ENCODE measurements at regions not wholly inside any gene's neighbourhood (a gene's known extent, or its start where the extent isn't known, plus 50 kb on each side); places are given as distances from the start of the nearest gene placed in this dataset.

DNA sequence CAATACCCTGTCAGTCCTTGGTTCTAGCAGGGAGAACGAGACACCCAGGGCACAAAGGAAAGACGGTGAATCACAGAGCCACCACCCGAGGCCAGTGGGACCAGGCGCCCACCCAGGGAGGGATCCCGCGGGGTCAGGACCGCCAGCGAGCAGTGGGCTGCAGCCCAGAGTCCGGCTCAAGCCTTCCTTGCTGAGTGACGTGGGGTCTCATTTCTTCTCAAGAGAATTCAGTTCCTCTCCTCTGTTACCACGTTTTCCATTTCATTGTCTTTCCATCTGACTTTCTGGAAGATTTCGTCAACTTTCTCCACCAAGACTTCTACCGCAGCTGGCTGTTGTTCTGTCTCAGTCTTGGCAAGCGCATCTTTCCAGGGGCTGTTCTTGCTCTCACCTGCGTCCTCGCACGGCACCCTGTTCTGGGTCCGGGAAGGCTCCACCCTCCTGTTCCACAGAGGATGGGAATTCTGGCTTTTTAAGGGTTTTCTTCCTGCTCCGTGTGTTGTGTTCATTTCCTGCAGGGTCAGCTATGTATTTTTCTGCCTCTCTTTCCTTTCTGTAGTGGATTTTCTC lies 248.6 kb downstream of the NDUFA10 start:
- 76% methylated on average over 19 of the region's 19 CpGs for WGBS
- peaks cover 2 to 15% (median 5%) of the 10 kb centered on the region in 4 donors for H3K9me3 ChIP-seq (ENCODE audit: control insufficient read depth in 4 of 4, low read length in 3 of 4)
- H3K27ac ChIP-seq (ENCODE audit: low read depth in 1 of 2, low read length in 2 of 2), result no peak overlapping the region
- no peaks in the 10 kb centered on the region for H3K27me3 ChIP-seq (ENCODE audit: control insufficient read depth in 4 of 4, insufficient read depth in 4 of 4, low read length in 3 of 4)
- H3K4me1 ChIP-seq (ENCODE audit: control insufficient read depth in 4 of 4, insufficient read depth in 4 of 4, low read length in 3 of 4), result no peaks in the 10 kb centered on the region
- TF ChIP-seq RXRA (IDR thresholded peaks at IDR 0.05) (no peak), FOXA2 (IDR thresholded peaks at IDR 0.05) (no peak), EGR1 (IDR thresholded peaks at IDR 0.05; ENCODE audit: low read depth in 2 of 2) (no peak), GABPA (IDR thresholded peaks at IDR 0.05 in 1 of 2, conservative IDR thresholded peaks at IDR 0.05 in 1 of 2) (no peak), RAD21 (IDR thresholded peaks at IDR 0.05) (no peak), SP1 (IDR thresholded peaks at IDR 0.05) (no peak), JUND (IDR thresholded peaks at IDR 0.05) (no peak), TAF1 (conservative IDR thresholded peaks at IDR 0.05) (no peak), HNF4A (conservative IDR thresholded peaks at IDR 0.05) (no peak)
- TF ChIP-seq, protein P1, sequence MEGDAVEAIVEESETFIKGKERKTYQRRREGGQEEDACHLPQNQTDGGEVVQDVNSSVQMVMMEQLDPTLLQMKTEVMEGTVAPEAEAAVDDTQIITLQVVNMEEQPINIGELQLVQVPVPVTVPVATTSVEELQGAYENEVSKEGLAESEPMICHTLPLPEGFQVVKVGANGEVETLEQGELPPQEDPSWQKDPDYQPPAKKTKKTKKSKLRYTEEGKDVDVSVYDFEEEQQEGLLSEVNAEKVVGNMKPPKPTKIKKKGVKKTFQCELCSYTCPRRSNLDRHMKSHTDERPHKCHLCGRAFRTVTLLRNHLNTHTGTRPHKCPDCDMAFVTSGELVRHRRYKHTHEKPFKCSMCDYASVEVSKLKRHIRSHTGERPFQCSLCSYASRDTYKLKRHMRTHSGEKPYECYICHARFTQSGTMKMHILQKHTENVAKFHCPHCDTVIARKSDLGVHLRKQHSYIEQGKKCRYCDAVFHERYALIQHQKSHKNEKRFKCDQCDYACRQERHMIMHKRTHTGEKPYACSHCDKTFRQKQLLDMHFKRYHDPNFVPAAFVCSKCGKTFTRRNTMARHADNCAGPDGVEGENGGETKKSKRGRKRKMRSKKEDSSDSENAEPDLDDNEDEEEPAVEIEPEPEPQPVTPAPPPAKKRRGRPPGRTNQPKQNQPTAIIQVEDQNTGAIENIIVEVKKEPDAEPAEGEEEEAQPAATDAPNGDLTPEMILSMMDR (IDR thresholded peaks at IDR 0.05; ENCODE audit: low read depth, low read length, missing input control), result no peak
- TF ChIP-seq, protein P2, sequence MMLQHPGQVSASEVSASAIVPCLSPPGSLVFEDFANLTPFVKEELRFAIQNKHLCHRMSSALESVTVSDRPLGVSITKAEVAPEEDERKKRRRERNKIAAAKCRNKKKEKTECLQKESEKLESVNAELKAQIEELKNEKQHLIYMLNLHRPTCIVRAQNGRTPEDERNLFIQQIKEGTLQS (IDR thresholded peaks at IDR 0.05), result no peak
- TF ChIP-seq, protein P3, sequence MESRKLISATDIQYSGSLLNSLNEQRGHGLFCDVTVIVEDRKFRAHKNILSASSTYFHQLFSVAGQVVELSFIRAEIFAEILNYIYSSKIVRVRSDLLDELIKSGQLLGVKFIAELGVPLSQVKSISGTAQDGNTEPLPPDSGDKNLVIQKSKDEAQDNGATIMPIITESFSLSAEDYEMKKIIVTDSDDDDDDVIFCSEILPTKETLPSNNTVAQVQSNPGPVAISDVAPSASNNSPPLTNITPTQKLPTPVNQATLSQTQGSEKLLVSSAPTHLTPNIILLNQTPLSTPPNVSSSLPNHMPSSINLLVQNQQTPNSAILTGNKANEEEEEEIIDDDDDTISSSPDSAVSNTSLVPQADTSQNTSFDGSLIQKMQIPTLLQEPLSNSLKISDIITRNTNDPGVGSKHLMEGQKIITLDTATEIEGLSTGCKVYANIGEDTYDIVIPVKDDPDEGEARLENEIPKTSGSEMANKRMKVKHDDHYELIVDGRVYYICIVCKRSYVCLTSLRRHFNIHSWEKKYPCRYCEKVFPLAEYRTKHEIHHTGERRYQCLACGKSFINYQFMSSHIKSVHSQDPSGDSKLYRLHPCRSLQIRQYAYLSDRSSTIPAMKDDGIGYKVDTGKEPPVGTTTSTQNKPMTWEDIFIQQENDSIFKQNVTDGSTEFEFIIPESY (IDR thresholded peaks at IDR 0.05), result no peak
- TF ChIP-seq, protein P4, sequence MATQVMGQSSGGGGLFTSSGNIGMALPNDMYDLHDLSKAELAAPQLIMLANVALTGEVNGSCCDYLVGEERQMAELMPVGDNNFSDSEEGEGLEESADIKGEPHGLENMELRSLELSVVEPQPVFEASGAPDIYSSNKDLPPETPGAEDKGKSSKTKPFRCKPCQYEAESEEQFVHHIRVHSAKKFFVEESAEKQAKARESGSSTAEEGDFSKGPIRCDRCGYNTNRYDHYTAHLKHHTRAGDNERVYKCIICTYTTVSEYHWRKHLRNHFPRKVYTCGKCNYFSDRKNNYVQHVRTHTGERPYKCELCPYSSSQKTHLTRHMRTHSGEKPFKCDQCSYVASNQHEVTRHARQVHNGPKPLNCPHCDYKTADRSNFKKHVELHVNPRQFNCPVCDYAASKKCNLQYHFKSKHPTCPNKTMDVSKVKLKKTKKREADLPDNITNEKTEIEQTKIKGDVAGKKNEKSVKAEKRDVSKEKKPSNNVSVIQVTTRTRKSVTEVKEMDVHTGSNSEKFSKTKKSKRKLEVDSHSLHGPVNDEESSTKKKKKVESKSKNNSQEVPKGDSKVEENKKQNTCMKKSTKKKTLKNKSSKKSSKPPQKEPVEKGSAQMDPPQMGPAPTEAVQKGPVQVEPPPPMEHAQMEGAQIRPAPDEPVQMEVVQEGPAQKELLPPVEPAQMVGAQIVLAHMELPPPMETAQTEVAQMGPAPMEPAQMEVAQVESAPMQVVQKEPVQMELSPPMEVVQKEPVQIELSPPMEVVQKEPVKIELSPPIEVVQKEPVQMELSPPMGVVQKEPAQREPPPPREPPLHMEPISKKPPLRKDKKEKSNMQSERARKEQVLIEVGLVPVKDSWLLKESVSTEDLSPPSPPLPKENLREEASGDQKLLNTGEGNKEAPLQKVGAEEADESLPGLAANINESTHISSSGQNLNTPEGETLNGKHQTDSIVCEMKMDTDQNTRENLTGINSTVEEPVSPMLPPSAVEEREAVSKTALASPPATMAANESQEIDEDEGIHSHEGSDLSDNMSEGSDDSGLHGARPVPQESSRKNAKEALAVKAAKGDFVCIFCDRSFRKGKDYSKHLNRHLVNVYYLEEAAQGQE (IDR thresholded peaks at IDR 0.05), result no peak
- no peaks in the 10 kb centered on the region for H3K36me3 ChIP-seq (ENCODE audit: control insufficient read depth in 4 of 4, insufficient read depth in 3 of 4, low read depth in 1 of 4, low read length in 3 of 4)
- no peak overlapping the region for H3K4me3 ChIP-seq (ENCODE audit: low read depth in 1 of 3, low read length in 3 of 3)
- H3K9ac ChIP-seq (ENCODE audit: low read depth in 1 of 2, low read length in 2 of 2), result no peak overlapping the region
- DNase-seq (ENCODE audit: low spot score), result no peak

DNA sequence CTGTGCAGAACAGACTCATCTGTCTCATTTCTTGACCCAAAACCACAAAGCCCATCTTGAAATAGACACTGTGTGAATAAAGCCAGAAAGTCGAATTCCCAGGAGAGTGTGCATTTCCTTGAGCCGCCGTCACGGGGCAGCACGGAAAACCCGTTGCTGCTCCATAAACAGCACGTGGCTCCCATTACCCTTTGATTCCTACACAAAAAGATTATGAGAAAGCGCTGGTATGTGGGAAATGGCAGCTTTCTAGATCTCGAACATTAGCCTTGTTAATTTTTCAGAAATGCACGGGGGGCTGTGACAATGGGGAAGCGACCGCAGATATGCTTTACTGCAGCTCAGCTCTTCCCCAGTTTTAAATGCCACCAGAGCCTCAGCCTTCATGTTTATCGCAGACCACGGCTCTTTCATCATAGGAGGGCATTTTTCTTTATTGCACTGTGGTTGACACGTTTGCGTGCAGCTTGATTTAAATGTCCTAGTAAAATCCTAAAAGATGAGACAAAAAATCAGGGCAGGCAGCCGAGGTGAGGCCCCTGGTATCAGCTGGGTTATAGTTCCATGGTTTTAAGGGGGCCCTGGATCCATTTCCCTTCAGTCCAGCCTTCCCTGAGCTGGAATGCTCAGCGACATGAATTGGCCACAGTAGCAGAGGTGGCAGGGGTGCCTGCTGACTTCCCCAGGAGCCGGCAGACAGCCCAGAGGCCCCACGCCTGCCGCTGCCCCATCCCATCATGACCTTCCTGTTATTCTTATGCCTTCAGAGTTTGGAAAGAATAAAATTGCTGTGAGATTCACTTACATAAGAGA lies 249.3 kb downstream of the NDUFA10 start:
- Histone ChIP-seq H3K27me3 (ENCODE audit: control insufficient read depth in 4 of 4, insufficient read depth in 4 of 4, low read length in 3 of 4) (no peaks in the 10 kb centered on the region), H3K9ac (ENCODE audit: low read depth in 1 of 2, low read length in 2 of 2) (no peak overlapping the region), H3K27ac (ENCODE audit: low read depth in 1 of 2, low read length in 2 of 2) (no peak overlapping the region), H3K9me3 (ENCODE audit: control insufficient read depth in 4 of 4, low read length in 3 of 4) (peaks cover 2 to 18% (median 7%) of the 10 kb centered on the region in 4 donors), H3K4me3 (ENCODE audit: low read depth in 1 of 3, low read length in 3 of 3) (no peak overlapping the region), H3K36me3 (ENCODE audit: control insufficient read depth in 4 of 4, insufficient read depth in 3 of 4, low read depth in 1 of 4, low read length in 3 of 4) (no peaks in the 10 kb centered on the region), H3K4me1 (ENCODE audit: control insufficient read depth in 4 of 4, insufficient read depth in 4 of 4, low read length in 3 of 4) (no peaks in the 10 kb centered on the region)
- no peak for TF ChIP-seq SP1 (IDR thresholded peaks at IDR 0.05)
- TF ChIP-seq HNF4A (conservative IDR thresholded peaks at IDR 0.05), result no peak
- no peak for TF ChIP-seq FOXA1 (IDR thresholded peaks at IDR 0.05)
- TF ChIP-seq YY1 (IDR thresholded peaks at IDR 0.05), result no peak
- no peak for TF ChIP-seq FOXA2 (IDR thresholded peaks at IDR 0.05)
- no peak for TF ChIP-seq TAF1 (conservative IDR thresholded peaks at IDR 0.05)
- TF ChIP-seq RXRA (IDR thresholded peaks at IDR 0.05), result no peak
- no peak for TF ChIP-seq EGR1 (IDR thresholded peaks at IDR 0.05; ENCODE audit: low read depth in 2 of 2)
- TF ChIP-seq RAD21 (IDR thresholded peaks at IDR 0.05), result no peak
- TF ChIP-seq NR2F2 (IDR thresholded peaks at IDR 0.05), result no peak
- TF ChIP-seq HNF4G (IDR thresholded peaks at IDR 0.05), result no peak
- no peak for TF ChIP-seq JUND (IDR thresholded peaks at IDR 0.05)
- TF ChIP-seq, protein P2 (IDR thresholded peaks at IDR 0.05), result no peak
- DNase-seq (ENCODE audit: low spot score), result no peak
- 74% methylated on average over 21 of the region's 21 CpGs for WGBS

All from liver (tissue), 8 donors.